ENCODE measurements at regions not wholly inside any gene's neighbourhood (a gene's known extent, or its start where the extent isn't known, plus 50 kb on each side); places are given as distances from the start of the nearest gene placed in this dataset.

DNA sequence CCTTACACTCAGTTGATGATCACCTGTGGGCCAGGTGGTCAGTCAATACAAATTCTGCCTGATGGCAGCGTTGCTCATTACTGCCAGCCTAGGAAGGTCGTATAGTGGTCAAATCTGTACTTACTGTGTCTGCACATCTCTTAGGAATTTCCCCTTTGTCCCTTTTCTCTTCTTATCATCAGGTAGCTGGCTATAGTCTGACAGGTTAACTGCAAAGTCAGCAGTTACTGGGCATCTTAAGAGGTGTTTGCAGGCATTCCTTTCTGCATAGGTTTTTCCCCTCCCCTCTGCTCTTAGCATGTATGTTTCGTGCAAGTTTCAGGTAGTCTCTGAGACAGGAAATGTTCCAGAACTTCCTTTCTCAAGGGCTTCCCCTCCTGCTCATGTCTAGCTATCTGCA lies 298.7 kb downstream of the LRRIQ3 start:
- intact Hi-C loops (cut with DNase I), result no loop called here
- no peak for TF ChIP-seq CTCF (IDR thresholded peaks at IDR 0.05)
- no peak for TF ChIP-seq POLR2AphosphoS5 (IDR thresholded peaks at IDR 0.05)
- TF ChIP-seq EP300 (IDR thresholded peaks at IDR 0.05), result no peak
- TF ChIP-seq POLR2A (IDR thresholded peaks at IDR 0.05), result no peak
- H3K36me3 ChIP-seq, result no peaks in the 10 kb centered on the region
- 37 to 44% methylated on average over 3 of the region's 3 CpGs for WGBS, 2 donors
- DNase-seq, result no peak
- H3K27me3 ChIP-seq, result no peaks in the 10 kb centered on the region
- no peaks in the 10 kb centered on the region for H3K4me1 ChIP-seq
- no peak overlapping the region for H3K4me3 ChIP-seq
- no peaks in the 10 kb centered on the region for H3K9me3 ChIP-seq
- H3K27ac ChIP-seq, result no peak overlapping the region

DNA sequence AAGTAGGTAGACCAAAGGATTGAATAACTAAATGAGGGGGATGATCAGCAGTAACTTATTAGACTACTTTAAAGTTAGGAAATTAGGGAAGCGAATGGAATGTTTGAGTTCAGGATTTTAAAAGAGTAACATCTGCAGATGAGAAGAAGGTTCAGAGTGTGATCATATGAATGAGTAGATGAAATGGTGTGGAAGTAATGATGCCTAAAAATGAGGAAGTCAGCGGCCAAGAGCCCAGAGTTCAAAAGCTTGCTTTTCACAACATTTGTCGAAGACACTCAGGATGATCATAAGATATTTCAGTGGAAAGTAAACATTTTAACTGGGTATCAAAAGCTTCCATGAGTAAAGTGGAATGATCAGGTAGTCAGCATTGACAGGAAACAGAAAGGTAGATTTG lies 299.4 kb downstream of the LRRIQ3 start:
- Histone ChIP-seq H3K4me1 (no peaks in the 10 kb centered on the region), H3K27me3 (no peaks in the 10 kb centered on the region), H3K9me3 (no peaks in the 10 kb centered on the region), H3K4me3 (no peak overlapping the region), H3K27ac (no peak overlapping the region), H3K36me3 (no peaks in the 10 kb centered on the region)
- intact Hi-C loops (cut with DNase I), result no loop called here
- 80 to 81% methylated on average over 3 of the region's 3 CpGs for WGBS, 2 donors
- no peak for DNase-seq
- TF ChIP-seq EP300 (IDR thresholded peaks at IDR 0.05) (no peak), POLR2A (IDR thresholded peaks at IDR 0.05) (no peak), POLR2AphosphoS5 (IDR thresholded peaks at IDR 0.05) (no peak), CTCF (IDR thresholded peaks at IDR 0.05) (no peak)

GRCh38 chr1:73887412-73887811 lies 310.6 kb downstream of the LRRIQ3 start:
- H3K27ac ChIP-seq, result no peak overlapping the region
- no peak for TF ChIP-seq CTCF (IDR thresholded peaks at IDR 0.05)
- TF ChIP-seq POLR2AphosphoS5 (IDR thresholded peaks at IDR 0.05), result no peak
- no peak for TF ChIP-seq POLR2A (IDR thresholded peaks at IDR 0.05)
- no peak for TF ChIP-seq EP300 (IDR thresholded peaks at IDR 0.05)
- no peak overlapping the region for H3K4me3 ChIP-seq
- no peaks in the 10 kb centered on the region for H3K36me3 ChIP-seq
- no peaks in the 10 kb centered on the region for H3K4me1 ChIP-seq
- intact Hi-C loops (cut with DNase I), result no loop called here
- no peaks in the 10 kb centered on the region for H3K9me3 ChIP-seq
- no peak for DNase-seq
- H3K27me3 ChIP-seq, result no peaks in the 10 kb centered on the region
- 82 to 87% methylated on average over 3 of the region's 3 CpGs for WGBS, 2 donors

- no peak overlapping the region for H3K27ac ChIP-seq
- no peaks in the 10 kb centered on the region for H3K27me3 ChIP-seq
- H3K9me3 ChIP-seq, result no peaks in the 10 kb centered on the region
- TF ChIP-seq POLR2A (IDR thresholded peaks at IDR 0.05) (no peak), EP300 (IDR thresholded peaks at IDR 0.05) (no peak), CTCF (IDR thresholded peaks at IDR 0.05) (no peak), POLR2AphosphoS5 (IDR thresholded peaks at IDR 0.05) (no peak)
- H3K4me3 ChIP-seq, result no peak overlapping the region
- intact Hi-C loops (cut with DNase I), result no loop called here
- no peaks in the 10 kb centered on the region for H3K36me3 ChIP-seq
- 58 to 68% methylated on average over 2 of the region's 2 CpGs for WGBS, 2 donors
- no peak for DNase-seq
- H3K4me1 ChIP-seq, result no peaks in the 10 kb centered on the region
Measured at GRCh38 chr1:73886716-73887115, 311.3 kb downstream of the LRRIQ3 start.

DNA sequence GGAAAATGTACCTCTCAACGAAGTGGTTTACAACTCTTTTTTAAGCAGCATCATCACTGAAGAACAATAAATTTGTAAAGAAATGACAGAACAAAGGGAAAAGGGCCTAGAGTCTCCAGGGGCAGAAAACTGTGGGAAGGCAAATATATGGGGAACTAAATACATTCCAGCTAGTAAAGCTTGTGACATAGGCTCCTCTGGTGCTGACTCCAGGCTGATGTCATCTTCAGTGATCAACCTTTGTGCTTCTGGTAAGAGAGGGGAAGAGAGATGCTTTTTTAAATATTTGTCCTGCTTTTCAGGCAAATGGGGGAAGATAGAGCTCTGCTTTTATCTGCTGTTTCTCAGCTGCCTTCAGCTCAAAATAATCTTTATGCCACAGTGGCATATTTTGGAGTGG lies 323.2 kb downstream of the LRRIQ3 start:
- Histone ChIP-seq H3K27ac (no peak overlapping the region), H3K9me3 (no peaks in the 10 kb centered on the region), H3K4me1 (no peaks in the 10 kb centered on the region), H3K27me3 (no peaks in the 10 kb centered on the region), H3K36me3 (no peaks in the 10 kb centered on the region), H3K4me3 (no peak overlapping the region)
- TF ChIP-seq POLR2AphosphoS5 (IDR thresholded peaks at IDR 0.05) (no peak), CTCF (IDR thresholded peaks at IDR 0.05) (no peak)
- intact Hi-C loops (cut with DNase I), result no loop called here
- no peak for DNase-seq
- 56 to 70% methylated on average over 1 of the region's 1 CpG for WGBS, 2 donors

Measured in sigmoid colon (tissue), 6 donors.